NCI-H345 treated with DMSO at 0.1 percent for 48 hours (cell line): ENCODE measurements at regions not wholly inside any gene's neighbourhood (a gene's known extent, or its start where the extent isn't known, plus 50 kb on each side); places are given as distances from the start of the nearest gene placed in this dataset.

Experiments used
- DNase-seq: peaks from one replicate; lab custom pipeline; 2025; ENCODE audit not compliant: unreplicated experiment; lab: John Stamatoyannopoulos, UW

DNA sequence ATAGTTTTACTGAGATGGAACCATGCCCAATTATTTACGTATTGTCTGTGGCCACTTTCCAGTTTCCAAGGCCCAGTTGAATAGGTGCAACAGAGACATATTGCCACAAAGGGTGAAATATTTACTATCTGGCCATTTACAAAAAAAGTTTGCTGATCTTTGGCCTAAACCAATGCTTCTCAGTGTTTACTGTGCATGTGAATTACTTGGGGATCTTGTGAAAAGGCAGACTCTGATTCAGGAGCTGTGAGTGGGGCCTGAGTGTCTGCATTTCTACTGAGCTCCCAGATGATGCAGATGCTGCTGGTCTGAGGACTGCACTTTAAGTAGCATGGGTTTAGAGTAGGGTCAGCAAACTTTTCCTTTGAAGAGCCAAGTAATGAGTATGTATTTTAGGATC is 94.1 kb upstream of the PDE5A start:
- no peak for DNase-seq

- no peak for DNase-seq
Measured at GRCh38 chr4:119721878-119722277, 93.3 kb upstream of the PDE5A start.

GRCh38 chr4:119715490-119716445 is 87.2 kb upstream of the PDE5A start:
- no peak for DNase-seq

GRCh38 chr4:119709418-119709817 is 80.8 kb upstream of the PDE5A start:
- DNase-seq = no peak

GRCh38 chr4:119707336-119707735 is 78.7 kb upstream of the PDE5A start:
- no peak for DNase-seq

DNA sequence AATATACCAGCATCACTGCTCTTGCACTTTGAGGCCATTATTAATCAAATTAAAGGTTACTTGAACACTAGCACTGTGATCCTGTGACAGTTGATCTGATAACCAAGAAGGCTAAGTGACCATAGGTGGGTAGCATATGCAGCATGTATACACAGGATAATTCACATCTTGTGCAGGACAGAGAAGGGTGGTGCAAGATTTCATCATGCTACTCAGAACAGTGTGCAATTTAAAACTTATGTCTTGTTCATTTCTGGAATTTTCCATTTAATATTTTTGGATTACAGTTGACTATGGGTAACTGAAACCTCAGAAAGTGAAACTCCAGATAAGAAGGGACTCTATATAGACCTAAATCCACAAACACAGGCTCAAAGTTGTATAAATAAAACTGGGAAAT is 78.2 kb upstream of the PDE5A start:
- DNase-seq = no peak

GRCh38 chr4:119697887-119698393 is 69.3 kb upstream of the PDE5A start:
- DNase-seq = no peak

GRCh38 chr4:119696963-119697362 is 68.4 kb upstream of the PDE5A start:
- DNase-seq = no peak

- no peak for DNase-seq
Measured at GRCh38 chr4:119695216-119695615, 66.6 kb upstream of the PDE5A start.

GRCh38 chr4:119693126-119693525 is 64.5 kb upstream of the PDE5A start:
- DNase-seq = no peak

GRCh38 chr4:119692001-119692400 is 63.4 kb upstream of the PDE5A start:
- DNase-seq = no peak

DNA sequence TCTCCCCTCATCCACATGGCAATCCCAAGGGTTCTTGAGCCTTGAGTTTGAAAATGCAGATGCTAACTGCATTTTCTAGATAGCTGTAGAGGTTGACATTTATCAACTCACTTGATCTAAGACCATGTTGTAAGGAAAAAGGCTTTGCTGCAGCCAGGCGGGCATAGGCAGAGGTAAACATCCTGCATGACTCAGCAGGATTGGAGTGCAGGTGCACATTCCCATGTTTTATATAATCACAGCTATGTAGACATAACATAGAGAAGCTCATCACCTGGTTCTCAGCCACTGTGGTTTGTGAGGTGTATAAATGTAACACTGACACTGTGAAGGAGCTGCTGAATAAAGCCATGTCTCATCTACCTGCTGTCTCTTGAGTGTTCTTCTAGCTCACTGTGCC is 62.3 kb upstream of the PDE5A start:
- DNase-seq = no peak

- no peak for DNase-seq
Measured at GRCh38 chr4:119688446-119688845, 59.8 kb upstream of the PDE5A start.

DNA sequence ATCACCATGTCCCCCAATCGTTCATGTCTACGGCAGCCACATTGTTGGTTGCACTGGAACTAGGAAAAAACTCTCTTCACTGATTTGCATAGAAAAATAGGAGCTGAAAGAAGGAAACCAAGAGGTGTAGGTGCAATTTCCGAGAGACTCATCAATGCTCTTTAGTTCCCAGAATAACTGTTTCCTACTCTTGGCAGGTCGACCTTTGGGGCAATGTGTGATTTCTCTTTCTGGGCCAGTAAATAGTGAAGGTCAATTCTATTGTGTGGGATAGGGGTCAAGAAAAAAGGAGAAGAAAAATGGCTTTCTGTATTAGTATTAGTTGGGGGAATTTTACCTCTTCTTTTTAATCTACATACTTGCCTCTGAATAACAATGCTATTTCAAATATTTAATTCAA is 55.9 kb upstream of the PDE5A start:
- DNase-seq = no peak

- DNase-seq = no peak
Measured at GRCh38 chr4:119683518-119683917, 54.9 kb upstream of the PDE5A start.

- no peak for DNase-seq
Measured at GRCh38 chr4:119682099-119682498, 53.5 kb upstream of the PDE5A start.

DNA sequence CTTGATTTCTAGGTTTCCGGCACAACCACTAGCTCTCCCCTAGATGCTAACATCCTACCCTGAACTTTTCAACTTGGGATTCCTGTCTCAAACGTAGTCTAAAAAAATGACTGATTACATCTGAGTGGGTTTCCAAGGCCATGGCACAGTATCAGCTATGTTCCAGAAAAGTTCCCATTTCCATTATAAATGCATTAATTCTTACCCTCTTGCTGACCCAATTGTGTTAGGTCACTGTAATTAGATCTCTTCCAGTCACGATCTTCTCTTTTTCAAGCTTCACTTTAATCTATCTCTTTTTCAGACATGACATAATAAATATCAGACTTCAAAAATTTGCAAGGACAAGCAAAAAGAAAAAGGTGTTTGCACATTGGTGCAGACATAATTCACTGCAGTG is 50.6 kb upstream of the PDE5A start:
- no peak for DNase-seq

- no peak for DNase-seq
Measured at GRCh38 chr4:119678761-119679160, 50.2 kb upstream of the PDE5A start.
